ENCODE measurements at regions not wholly inside any gene's neighbourhood (a gene's known extent, or its start where the extent isn't known, plus 50 kb on each side); places are given as distances from the start of the nearest gene placed in this dataset.

- TF ChIP-seq CTCF (IDR thresholded peaks at IDR 0.05), result no peak
- Mint-ChIP-seq H3K27me3 (ENCODE audit: low read depth in 2 of 2) (peaks cover 4 to 25% of the 10 kb centered on the region in 2 donors), H3K27ac (no peak overlapping the region), H3K4me3 (no peak overlapping the region), H3K9me3 (no peaks in the 10 kb centered on the region), H3K36me3 (no peaks in the 10 kb centered on the region), H3K4me1 (no peaks in the 10 kb centered on the region)
- Histone ChIP-seq H3K27me3 (ENCODE audit: control insufficient read depth, insufficient read depth, low read length) (no peaks in the 10 kb centered on the region), H3K36me3 (ENCODE audit: control insufficient read depth, insufficient read depth, low read length) (no peaks in the 10 kb centered on the region), H3K4me3 (ENCODE audit: low read length) (no peak overlapping the region), H3K9me3 (ENCODE audit: control insufficient read depth, insufficient read depth, low read length) (no peaks in the 10 kb centered on the region), H3K4me1 (ENCODE audit: control insufficient read depth, insufficient read depth, low read length) (peaks cover 5% of the 10 kb centered on the region), H3K27ac (ENCODE audit: low read length) (no peak overlapping the region)
- intact Hi-C loops (cut with micrococcal nuclease), result no loop called here
- DNase-seq, result no peak
- 50% methylated on average over 3 of the region's 3 CpGs for WGBS (ENCODE audit: insufficient coverage)
- ATAC-seq, result no peak
Measured at GRCh38 chr2:104562537-104562936, 291.4 kb upstream of the POU3F3 start.

DNA sequence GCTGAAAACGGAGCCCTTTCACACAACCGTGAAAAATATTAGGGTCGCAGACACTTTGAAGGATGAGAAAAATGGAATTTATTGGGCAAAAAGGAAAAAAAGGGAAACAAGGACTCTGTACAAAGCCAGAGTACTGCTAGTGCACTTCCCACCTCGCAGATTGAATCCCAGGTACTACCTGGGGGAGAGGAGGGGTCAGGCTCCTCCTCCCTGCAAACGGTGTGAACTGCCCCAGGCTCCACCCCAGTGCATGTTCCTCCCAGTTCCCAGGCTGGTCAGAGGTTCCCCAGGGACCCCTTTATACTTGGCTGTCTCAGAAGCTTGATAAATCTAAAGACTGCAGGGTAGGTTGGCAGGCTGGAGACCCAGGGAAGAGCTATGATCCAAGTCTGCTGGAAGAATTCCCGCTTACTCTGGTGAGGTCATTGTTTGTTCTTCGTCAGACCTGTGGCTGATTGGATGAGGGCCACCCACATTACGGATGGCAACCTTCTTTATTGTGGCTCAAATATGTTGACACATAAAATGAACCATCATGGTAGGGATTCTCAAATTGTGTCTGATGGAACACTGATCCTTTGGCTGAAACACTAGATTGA is 290.4 kb upstream of the POU3F3 start:
- Histone ChIP-seq H3K4me1 (ENCODE audit: control insufficient read depth, insufficient read depth, low read length) (peaks cover 5% of the 10 kb centered on the region), H3K27me3 (ENCODE audit: control insufficient read depth, insufficient read depth, low read length) (no peaks in the 10 kb centered on the region), H3K27ac (ENCODE audit: low read length) (no peak overlapping the region), H3K9me3 (ENCODE audit: control insufficient read depth, insufficient read depth, low read length) (no peaks in the 10 kb centered on the region), H3K36me3 (ENCODE audit: control insufficient read depth, insufficient read depth, low read length) (no peaks in the 10 kb centered on the region), H3K4me3 (ENCODE audit: low read length) (no peak overlapping the region)
- ATAC-seq, result no peak
- TF ChIP-seq CTCF (IDR thresholded peaks at IDR 0.05), result no peak
- Mint-ChIP-seq H3K36me3 (no peaks in the 10 kb centered on the region), H3K9me3 (no peaks in the 10 kb centered on the region), H3K27me3 (ENCODE audit: low read depth in 2 of 2) (peaks cover 4 to 25% of the 10 kb centered on the region in 2 donors), H3K4me1 (no peaks in the 10 kb centered on the region), H3K27ac (no peak overlapping the region), H3K4me3 (no peak overlapping the region)
- 84% methylated on average over 8 of the region's 8 CpGs for WGBS (ENCODE audit: insufficient coverage)
- no peak for DNase-seq
- intact Hi-C loops (cut with micrococcal nuclease), result no loop called here

DNA sequence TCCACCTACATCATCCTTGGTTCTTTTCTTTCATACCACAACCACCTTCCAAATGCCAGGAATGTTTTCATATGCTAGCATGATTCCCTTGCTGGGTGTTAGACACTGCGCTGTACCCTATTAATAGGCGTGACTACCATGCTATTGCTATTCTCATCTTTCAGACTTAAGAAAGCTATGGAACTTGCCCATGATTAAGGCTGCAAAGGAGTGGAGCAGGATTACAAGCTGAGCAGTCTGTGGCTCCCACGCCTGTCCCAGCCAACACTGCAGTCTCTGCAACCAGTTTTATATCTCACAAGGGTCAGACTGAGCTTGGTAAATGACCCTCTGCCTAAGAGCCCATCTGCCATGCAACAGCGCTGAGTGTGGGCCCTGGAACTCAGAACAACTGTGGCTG is 285.7 kb upstream of the POU3F3 start:
- Mint-ChIP-seq H3K4me3 (no peak overlapping the region), H3K27me3 (ENCODE audit: low read depth in 2 of 2) (peaks cover 0 to 11% of the 10 kb centered on the region in 2 donors), H3K27ac (no peak overlapping the region), H3K4me1 (no peaks in the 10 kb centered on the region), H3K36me3 (no peaks in the 10 kb centered on the region), H3K9me3 (no peaks in the 10 kb centered on the region)
- Histone ChIP-seq H3K4me3 (ENCODE audit: low read length) (no peak overlapping the region), H3K9me3 (ENCODE audit: control insufficient read depth, insufficient read depth, low read length) (no peaks in the 10 kb centered on the region), H3K27me3 (ENCODE audit: control insufficient read depth, insufficient read depth, low read length) (no peaks in the 10 kb centered on the region), H3K27ac (ENCODE audit: low read length) (no peak overlapping the region), H3K4me1 (ENCODE audit: control insufficient read depth, insufficient read depth, low read length) (peaks cover 5% of the 10 kb centered on the region), H3K36me3 (ENCODE audit: control insufficient read depth, insufficient read depth, low read length) (no peaks in the 10 kb centered on the region)
- no peak for ATAC-seq
- WGBS (ENCODE audit: insufficient coverage), result 92% methylated on average over 4 of the region's 4 CpGs
- no peak for TF ChIP-seq CTCF (IDR thresholded peaks at IDR 0.05)
- intact Hi-C loops (cut with micrococcal nuclease), result no loop called here
- DNase-seq, result no peak

- Mint-ChIP-seq H3K27ac (no peak overlapping the region), H3K9me3 (no peaks in the 10 kb centered on the region), H3K4me3 (no peak overlapping the region), H3K36me3 (no peaks in the 10 kb centered on the region), H3K4me1 (no peaks in the 10 kb centered on the region), H3K27me3 (ENCODE audit: low read depth in 2 of 2) (no peaks in the 10 kb centered on the region)
- Histone ChIP-seq H3K4me1 (ENCODE audit: control insufficient read depth, insufficient read depth, low read length) (peaks cover 5% of the 10 kb centered on the region), H3K4me3 (ENCODE audit: low read length) (no peak overlapping the region), H3K27ac (ENCODE audit: low read length) (no peak overlapping the region), H3K9me3 (ENCODE audit: control insufficient read depth, insufficient read depth, low read length) (no peaks in the 10 kb centered on the region), H3K27me3 (ENCODE audit: control insufficient read depth, insufficient read depth, low read length) (no peaks in the 10 kb centered on the region), H3K36me3 (ENCODE audit: control insufficient read depth, insufficient read depth, low read length) (no peaks in the 10 kb centered on the region)
- intact Hi-C loops (cut with micrococcal nuclease), result no loop called here
- no peak for TF ChIP-seq CTCF (IDR thresholded peaks at IDR 0.05)
- ATAC-seq, result no peak
- WGBS (ENCODE audit: insufficient coverage), result 93% methylated on average over 2 of the region's 2 CpGs
- no peak for DNase-seq
Measured at GRCh38 chr2:104570259-104570658, 283.7 kb upstream of the POU3F3 start.

All from natural killer cell (primary cell).